ENCODE measurements at regions not wholly inside any gene's neighbourhood (a gene's known extent, or its start where the extent isn't known, plus 50 kb on each side); places are given as distances from the start of the nearest gene placed in this dataset.

GRCh38 chr15:62927196-62927595 lies 115.4 kb upstream of the TPM1 start:
- no peaks in the 10 kb centered on the region for H3K9me3 ChIP-seq (ENCODE audit: control insufficient read depth in 4 of 4, low read length in 3 of 4)
- no peaks in the 10 kb centered on the region for H3K36me3 ChIP-seq (ENCODE audit: control insufficient read depth in 4 of 4, insufficient read depth in 3 of 4, low read depth in 1 of 4, low read length in 3 of 4)
- H3K4me1 ChIP-seq (ENCODE audit: control insufficient read depth in 4 of 4, insufficient read depth in 4 of 4, low read length in 3 of 4) = peaks cover 0 to 5% (median 1%) of the 10 kb centered on the region in 4 donors
- no peaks in the 10 kb centered on the region for H3K27me3 ChIP-seq (ENCODE audit: control insufficient read depth in 4 of 4, insufficient read depth in 4 of 4, low read length in 3 of 4)
- H3K9ac ChIP-seq (ENCODE audit: low read depth in 1 of 2, low read length in 2 of 2) = no peak overlapping the region
- no peak overlapping the region for H3K27ac ChIP-seq (ENCODE audit: low read depth in 1 of 2, low read length in 2 of 2)
- H3K4me3 ChIP-seq (ENCODE audit: low read depth in 1 of 3, low read length in 3 of 3) = no peak overlapping the region
- no peak for DNase-seq (ENCODE audit: low spot score)
- no peak for TF ChIP-seq FOXA2 (IDR thresholded peaks at IDR 0.05)
- TF ChIP-seq RXRA (IDR thresholded peaks at IDR 0.05) = no peak
- no peak for TF ChIP-seq YY1 (IDR thresholded peaks at IDR 0.05)
- TF ChIP-seq, protein P1, sequence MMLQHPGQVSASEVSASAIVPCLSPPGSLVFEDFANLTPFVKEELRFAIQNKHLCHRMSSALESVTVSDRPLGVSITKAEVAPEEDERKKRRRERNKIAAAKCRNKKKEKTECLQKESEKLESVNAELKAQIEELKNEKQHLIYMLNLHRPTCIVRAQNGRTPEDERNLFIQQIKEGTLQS (IDR thresholded peaks at IDR 0.05) = no peak
- no peak for TF ChIP-seq JUND (IDR thresholded peaks at IDR 0.05)
- no peak for TF ChIP-seq HNF4A (conservative IDR thresholded peaks at IDR 0.05)
- no peak for TF ChIP-seq HNF4G (IDR thresholded peaks at IDR 0.05)
- TF ChIP-seq FOXA1 (IDR thresholded peaks at IDR 0.05) = no peak
- no peak for TF ChIP-seq NR2F2 (IDR thresholded peaks at IDR 0.05)
- no peak for TF ChIP-seq CTCF (IDR thresholded peaks at IDR 0.05; ENCODE audit: low read depth, low read length, missing input control)
- no peak for TF ChIP-seq REST (IDR thresholded peaks at IDR 0.05)

GRCh38 chr15:62927836-62928235 lies 114.7 kb upstream of the TPM1 start:
- Histone ChIP-seq H3K9ac (ENCODE audit: low read depth in 1 of 2, low read length in 2 of 2) (no peak overlapping the region), H3K4me3 (ENCODE audit: low read depth in 1 of 3, low read length in 3 of 3) (no peak overlapping the region), H3K27ac (ENCODE audit: low read depth in 1 of 2, low read length in 2 of 2) (no peak overlapping the region), H3K27me3 (ENCODE audit: control insufficient read depth in 4 of 4, insufficient read depth in 4 of 4, low read length in 3 of 4) (no peaks in the 10 kb centered on the region), H3K4me1 (ENCODE audit: control insufficient read depth in 4 of 4, insufficient read depth in 4 of 4, low read length in 3 of 4) (peaks cover 0 to 8% (median 1%) of the 10 kb centered on the region in 4 donors), H3K9me3 (ENCODE audit: control insufficient read depth in 4 of 4, low read length in 3 of 4) (no peaks in the 10 kb centered on the region), H3K36me3 (ENCODE audit: control insufficient read depth in 4 of 4, insufficient read depth in 3 of 4, low read depth in 1 of 4, low read length in 3 of 4) (no peaks in the 10 kb centered on the region)
- WGBS = 90% methylated on average over 5 of the region's 5 CpGs
- TF ChIP-seq YY1 (IDR thresholded peaks at IDR 0.05) (no peak), HNF4A (conservative IDR thresholded peaks at IDR 0.05) (no peak)
- TF ChIP-seq, protein P1 (IDR thresholded peaks at IDR 0.05) = no peak
- no peak for DNase-seq (ENCODE audit: low spot score)

- peaks cover 0 to 9% (median 1%) of the 10 kb centered on the region in 4 donors for H3K4me1 ChIP-seq (ENCODE audit: control insufficient read depth in 4 of 4, insufficient read depth in 4 of 4, low read length in 3 of 4)
- no peaks in the 10 kb centered on the region for H3K9me3 ChIP-seq (ENCODE audit: control insufficient read depth in 4 of 4, low read length in 3 of 4)
- H3K9ac ChIP-seq (ENCODE audit: low read depth in 1 of 2, low read length in 2 of 2) = no peak overlapping the region
- no peak overlapping the region for H3K4me3 ChIP-seq (ENCODE audit: low read depth in 1 of 3, low read length in 3 of 3)
- peak overlapping the region in 1 of 2 donors; percentile 29 for H3K27ac ChIP-seq (ENCODE audit: low read depth in 1 of 2, low read length in 2 of 2)
- no peaks in the 10 kb centered on the region for H3K36me3 ChIP-seq (ENCODE audit: control insufficient read depth in 4 of 4, insufficient read depth in 3 of 4, low read depth in 1 of 4, low read length in 3 of 4)
- H3K27me3 ChIP-seq (ENCODE audit: control insufficient read depth in 4 of 4, insufficient read depth in 4 of 4, low read length in 3 of 4) = no peaks in the 10 kb centered on the region
- no peak for DNase-seq (ENCODE audit: low spot score)
- 72% methylated on average over 12 of the region's 12 CpGs for WGBS
- TF ChIP-seq MAX (IDR thresholded peaks at IDR 0.05) (no peak), NR2F2 (IDR thresholded peaks at IDR 0.05) (peak; percentile 83), EGR1 (IDR thresholded peaks at IDR 0.05; ENCODE audit: low read depth in 2 of 2) (no peak), YY1 (IDR thresholded peaks at IDR 0.05) (no peak), RAD21 (IDR thresholded peaks at IDR 0.05) (peak; percentile 64 to 68), HNF4G (IDR thresholded peaks at IDR 0.05) (no peak), FOXA2 (IDR thresholded peaks at IDR 0.05) (no peak), JUND (IDR thresholded peaks at IDR 0.05) (no peak), CTCF (IDR thresholded peaks at IDR 0.05; ENCODE audit: low read depth, low read length, missing input control) (peak; percentile 39), FOXA1 (IDR thresholded peaks at IDR 0.05) (no peak), SP1 (IDR thresholded peaks at IDR 0.05) (no peak)
These were observed 114.1 kb upstream of the TPM1 start for GRCh38 chr15:62928242-62928999.

Data from liver (tissue), 8 donors.